GM18861 (cell line): ENCODE measurements at regions not wholly inside any gene's neighbourhood (a gene's known extent, or its start where the extent isn't known, plus 50 kb on each side); places are given as distances from the start of the nearest gene placed in this dataset.

Experiments used
- ATAC-seq: cut with Tn5 transposase; IDR thresholded peaks from one replicate; pipeline ENCODE4 v1.9.1; 2021; ENCODE audit not compliant: unreplicated experiment

DNA sequence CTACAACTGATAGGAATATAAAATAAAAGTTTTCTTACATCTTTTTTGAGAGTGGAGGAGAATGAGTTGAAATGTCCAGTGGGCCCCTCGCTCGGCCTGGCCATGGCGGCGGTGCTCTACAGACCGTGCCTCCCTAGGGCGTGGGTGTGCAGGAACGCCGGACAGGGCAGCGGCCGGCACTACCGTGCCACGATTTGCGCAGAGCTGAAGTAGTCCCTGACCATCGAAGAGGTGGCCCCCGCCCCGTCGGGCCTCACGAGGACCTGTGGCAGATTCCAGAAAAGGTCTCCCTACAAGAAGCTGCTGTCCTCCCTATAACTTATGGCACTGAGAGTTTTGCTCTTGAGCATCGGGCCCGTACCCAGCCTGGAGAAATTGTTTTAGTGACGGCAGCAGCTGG lies 228.9 kb upstream of the ARHGAP24 start:
- ATAC-seq: no peak

DNA sequence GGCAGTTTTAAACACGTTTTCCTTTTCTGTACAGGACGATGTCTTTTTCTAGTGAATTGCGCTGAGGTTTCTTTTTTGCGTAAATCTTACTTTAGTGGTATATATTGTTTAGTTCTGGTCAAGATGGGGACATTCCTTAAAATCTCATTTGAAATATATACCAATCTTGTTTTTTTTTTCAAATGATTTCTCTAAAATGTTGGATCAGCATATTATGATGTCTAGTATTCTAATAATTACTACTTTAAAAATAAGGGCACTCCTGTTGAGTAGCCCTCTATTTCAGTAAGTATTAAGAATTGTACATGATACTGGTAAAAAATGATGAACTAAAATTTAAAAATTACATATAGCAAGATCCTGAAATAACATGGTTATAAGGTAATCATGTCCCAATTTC lies 224.1 kb upstream of the ARHGAP24 start:
- no peak for ATAC-seq

DNA sequence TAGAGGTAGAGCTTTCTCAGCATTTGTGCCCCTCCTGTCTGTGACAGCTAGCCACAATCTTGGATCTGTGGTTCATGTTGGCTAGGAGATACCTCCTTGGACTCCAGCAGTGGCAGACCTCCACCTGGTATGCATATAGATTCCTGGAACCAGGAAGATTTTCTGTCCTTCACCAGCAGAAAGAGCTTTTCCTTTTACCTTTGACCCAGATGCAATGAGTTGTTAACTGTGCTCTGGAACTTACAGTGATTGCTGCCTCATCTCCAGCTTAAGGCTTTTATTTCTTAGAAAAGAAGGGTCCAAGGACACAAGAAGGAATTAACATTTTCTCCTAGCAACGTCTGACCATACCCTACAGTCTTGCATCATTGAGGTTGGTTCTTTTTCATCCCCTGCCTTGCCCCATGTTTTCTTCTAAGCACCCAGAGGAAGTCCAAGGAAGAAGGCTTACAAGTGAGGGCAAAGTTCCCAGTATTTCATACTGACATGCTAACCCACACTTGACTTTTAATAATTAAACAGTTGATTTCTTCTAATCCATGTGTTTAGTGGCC lies 217.1 kb upstream of the ARHGAP24 start:
- ATAC-seq: no peak

DNA sequence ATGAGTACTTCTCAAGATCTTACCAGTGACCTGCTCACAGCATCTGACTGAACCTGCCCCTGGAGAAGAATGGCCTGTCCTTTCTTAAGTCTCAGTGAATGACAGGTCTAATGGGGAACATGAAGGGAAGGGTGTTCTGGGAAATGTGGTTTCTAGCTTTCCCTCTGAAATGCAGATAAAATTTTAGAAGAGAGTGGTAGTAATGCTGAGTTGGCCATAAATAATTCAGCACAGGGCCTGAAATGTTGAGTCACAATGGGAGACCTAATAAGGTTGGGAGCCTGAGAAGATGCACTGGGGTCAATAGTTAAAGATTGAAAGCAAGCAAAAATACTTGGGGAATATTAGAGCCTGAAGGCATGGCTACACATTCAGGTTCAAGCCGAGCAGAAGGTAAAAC lies 214.9 kb upstream of the ARHGAP24 start:
- ATAC-seq: no peak

DNA sequence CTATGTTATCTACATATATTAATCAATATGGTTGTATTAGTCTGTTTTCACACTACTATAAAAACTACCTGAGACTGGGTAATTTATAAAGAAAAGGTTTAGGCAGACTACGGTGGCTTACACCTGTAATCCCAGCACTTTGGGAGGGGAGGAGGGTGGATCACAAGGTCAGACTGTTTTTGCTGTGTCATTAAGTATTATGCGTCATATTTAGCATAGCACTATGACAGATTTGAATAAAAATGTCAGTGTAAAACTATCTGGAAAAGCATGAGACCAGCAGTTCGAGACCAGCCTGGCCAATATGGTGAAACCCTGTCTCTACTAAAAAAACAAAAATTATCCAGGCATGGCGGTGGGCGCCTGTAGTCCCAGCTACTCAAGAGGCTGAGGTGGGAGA lies 209.7 kb upstream of the ARHGAP24 start:
- no peak for ATAC-seq

DNA sequence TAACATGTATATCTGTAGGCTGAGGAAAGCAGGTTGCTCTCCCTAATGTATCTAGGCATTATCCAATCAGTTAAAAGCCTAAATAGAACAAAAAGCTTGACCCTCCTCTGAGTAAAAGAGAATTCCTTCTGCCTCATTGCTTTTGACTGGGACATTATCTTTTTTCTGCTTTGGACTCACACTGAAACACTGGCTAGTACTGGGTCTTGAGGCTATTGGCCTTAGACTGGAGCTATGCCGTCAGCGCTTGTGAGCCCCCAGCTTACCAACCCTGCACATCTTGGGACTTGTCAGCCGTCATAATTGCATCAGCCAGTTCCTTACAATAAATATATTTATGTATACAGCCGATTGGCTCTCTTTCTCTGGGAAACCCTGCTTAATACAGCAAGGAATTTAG lies 206.8 kb upstream of the ARHGAP24 start:
- no peak for ATAC-seq

DNA sequence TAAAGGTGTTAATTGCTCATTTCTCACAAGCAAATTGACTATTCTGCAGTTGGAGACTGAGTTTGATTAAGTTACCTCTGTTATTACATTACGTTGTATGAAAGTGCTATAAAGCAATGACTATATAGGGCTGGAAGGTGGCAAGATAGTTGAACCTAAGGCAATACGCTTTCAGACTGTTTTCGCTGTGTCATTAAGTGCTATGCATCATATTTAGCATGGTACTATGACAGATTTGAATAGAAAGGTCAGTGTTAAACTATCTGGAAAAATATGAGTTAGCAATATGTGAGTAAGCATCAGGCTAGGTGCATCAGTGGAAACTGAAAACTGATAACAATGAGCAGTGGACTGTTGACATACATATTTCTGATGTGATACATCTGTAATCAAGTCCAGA lies 206.0 kb upstream of the ARHGAP24 start:
- no peak for ATAC-seq

DNA sequence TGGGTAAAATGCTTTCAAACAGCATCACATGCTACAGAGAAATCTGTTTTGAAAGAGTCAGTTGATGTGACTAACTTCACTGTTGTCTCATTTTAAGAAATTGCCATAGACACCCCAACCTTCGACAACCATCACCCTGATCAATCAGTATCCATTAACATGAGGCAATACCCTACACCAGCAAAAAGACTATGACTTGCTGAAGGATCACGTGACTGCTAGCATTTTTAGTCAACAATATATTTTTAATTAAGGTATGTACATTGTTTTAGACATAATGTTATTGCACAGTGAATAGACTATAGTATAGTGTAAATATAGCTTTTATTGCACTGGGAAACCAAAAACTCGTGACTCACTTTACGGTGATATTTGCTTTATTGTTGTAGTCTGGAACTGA lies 200.0 kb upstream of the ARHGAP24 start:
- no peak for ATAC-seq

DNA sequence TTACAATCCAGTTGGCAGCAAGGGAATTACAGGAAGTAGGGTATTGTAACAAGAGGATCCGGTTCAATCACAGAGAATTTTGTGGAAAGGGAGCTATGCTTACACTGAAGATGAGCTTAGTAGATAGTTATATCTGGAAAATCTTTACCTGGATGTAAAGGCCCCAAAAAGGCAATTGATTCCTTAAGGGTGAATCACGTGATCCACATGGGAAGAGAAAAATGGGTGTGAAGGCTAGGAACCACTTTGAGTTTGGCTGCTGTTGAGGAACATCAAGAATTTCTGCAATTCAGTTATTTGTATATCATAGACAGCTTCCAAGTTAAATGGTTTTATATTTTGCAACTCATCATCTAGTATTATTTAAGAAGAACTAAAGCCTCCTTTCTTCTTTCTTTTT lies 194.0 kb upstream of the ARHGAP24 start:
- ATAC-seq: no peak

DNA sequence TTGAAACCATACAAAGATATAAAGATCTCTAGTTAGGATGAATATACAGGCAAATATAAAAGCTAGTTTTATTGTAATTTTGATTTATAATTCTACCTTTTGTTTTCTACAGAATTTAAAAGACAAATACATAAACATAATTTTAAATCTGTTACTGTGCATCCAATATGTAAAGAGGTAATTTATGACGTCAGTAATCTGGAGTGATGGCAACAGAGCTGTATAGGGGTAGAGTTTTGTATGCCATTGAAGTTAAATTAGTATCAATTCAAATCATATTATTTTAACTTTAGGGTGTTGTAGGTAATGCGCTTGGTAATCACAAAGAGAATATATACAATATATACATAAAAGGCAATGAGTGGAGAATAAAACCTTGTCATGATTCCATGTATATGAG lies 183.7 kb upstream of the ARHGAP24 start:
- no peak for ATAC-seq

DNA sequence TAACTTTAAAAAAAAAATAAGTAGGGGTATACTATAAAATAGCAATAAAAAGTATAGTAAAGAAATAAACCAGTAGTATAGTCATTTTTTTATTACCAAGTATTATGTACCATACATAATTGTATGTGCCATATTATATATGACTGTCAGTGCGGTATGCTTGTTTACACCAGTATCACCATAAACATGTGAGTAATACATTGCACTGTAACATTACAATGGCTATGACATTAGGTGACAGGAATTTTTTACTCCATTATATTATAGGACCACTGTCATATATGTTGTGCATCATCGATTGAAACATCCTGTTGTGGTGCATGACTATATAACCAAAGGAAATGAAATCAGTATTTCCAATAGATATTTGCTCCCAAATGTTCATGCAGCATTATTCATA lies 176.9 kb upstream of the ARHGAP24 start:
- no peak for ATAC-seq

DNA sequence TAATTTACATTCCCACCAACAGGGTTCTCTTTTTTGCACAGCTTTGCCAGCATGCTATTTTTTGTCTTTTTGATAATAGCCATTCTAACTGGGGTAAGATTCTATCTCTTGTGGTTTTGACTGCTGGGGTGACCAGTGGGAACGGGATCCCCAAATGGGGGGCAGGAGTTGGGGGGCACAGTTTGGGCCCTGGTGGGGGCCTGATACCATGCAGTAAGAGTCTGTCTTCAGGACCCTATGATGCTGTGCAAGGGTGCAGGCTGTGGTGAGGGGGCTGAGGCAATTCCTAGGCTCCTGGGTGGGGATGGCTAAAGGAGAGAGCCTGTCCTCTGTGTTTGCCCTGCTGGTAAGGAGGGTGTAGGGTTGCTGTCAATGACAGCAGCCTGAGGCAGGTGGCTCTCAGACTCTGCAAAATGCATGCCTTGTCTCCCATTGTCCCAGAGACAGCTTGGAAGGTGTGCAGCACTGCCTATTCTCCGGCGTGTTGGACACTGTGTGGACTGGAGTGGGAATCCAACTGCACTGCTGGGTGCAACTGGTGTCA lies 172.7 kb upstream of the ARHGAP24 start:
- no peak for ATAC-seq

DNA sequence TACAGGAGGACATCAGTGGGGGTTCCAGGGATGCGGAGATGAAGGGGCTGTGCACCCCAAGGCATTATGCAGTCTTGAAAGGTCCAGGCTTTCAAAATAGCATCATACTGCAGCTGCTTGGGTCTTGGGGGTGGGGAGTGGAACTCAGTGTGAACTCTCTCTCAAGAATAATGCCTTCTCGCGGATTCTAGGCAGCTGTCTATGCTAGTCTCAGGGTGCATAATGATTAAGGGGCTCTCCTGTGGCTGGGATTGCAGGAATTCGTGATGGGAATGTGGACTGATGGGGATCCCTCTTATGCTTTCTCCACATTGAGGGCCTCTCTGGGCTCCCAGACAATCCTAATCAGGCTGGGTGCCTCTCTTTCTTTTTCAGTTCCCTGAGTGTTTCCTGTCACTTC lies 172.2 kb upstream of the ARHGAP24 start:
- ATAC-seq: no peak

DNA sequence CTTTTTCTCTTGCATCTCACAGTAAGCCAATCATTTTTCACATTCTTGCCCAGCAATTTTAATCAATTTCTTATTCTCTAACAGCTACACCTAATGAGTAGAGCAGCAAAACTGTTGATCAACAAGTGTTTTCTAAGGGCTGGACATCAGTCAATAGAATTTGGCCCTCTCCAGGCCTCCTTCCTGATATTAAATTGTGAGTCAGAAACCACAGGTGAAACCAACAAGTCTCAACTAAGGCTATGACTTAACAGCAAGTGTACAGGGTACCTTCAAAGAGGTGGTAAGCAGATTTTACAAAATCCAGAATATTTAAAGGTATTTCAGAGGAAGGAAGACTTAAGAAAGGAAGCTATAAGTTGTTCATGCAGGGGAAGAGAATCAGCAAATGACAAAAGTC lies 156.5 kb upstream of the ARHGAP24 start:
- no peak for ATAC-seq

DNA sequence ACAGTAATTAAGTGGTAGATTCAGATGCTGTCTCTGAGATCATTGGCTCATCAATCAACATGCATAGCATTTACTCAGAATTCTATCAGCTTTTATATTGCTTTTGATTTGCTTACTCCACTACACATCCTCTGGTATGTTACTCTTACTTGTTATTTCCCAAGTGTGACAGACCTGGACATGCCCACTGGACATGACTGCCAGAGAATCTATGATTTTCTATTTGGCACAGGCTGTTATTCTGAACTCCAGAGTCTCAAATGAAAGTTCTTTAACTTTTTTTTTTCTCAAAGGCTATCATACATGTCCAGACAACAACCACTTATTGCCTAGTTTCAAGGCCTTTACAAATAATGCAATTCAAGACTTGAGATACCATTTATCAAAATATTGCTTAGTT lies 116.1 kb upstream of the ARHGAP24 start:
- ATAC-seq: no peak

DNA sequence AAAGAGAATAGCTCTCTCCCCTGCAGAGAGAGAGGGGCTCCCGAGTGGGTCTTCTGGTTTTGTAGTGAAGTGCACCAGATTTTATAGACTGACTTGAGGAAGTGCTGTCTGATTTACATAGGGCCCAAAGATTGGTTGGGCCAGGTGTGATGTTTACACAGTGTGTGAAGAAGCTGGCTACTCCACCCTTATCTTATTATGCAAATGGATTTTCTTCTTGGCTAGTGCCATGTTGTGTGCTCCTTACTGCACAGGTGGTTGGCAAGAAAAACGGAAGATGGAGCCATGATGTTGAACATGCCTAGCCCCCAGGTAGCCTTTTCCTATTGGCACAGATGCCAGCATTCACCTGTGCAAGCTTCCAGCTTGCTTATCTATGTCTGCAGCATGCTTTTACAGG lies 112.4 kb upstream of the ARHGAP24 start:
- no peak for ATAC-seq

DNA sequence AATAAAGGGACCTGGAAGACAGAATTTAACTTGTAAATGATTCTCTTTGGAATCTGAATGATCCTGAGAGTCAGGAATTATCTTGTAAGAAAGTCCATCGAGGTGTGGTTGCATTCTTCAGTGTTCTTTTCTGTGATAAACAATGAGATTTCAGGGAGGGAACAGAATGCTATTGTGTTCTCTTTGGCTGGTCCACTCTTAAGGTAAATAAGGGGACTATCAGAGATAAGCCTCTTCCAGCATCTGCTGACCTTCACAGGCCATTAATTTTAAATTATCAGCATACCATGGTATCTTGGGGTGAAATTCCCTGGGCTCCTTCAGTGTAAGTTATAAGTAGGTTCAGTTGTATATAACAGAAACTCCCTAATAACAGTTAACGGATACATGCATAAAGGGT lies 107.1 kb upstream of the ARHGAP24 start:
- ATAC-seq: no peak

DNA sequence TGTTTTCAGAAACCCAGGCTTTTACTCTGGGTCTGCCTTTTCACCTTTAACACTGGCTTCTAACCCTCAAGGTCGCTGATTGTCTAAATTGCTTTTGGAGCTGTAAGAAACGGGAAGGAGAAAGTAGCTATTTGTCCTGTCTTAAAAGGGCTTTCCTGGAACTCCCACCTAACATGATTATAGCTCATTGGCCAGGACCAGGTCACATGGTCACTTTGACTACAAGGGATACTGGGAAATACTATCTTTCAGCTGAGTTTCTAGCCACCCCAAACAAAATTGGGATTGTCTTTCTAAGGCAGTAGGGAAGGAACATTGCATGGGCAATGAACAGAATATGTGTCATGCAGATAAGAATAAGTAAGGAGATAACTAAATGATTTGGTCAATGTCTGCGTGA lies 106.7 kb upstream of the ARHGAP24 start:
- ATAC-seq: no peak

DNA sequence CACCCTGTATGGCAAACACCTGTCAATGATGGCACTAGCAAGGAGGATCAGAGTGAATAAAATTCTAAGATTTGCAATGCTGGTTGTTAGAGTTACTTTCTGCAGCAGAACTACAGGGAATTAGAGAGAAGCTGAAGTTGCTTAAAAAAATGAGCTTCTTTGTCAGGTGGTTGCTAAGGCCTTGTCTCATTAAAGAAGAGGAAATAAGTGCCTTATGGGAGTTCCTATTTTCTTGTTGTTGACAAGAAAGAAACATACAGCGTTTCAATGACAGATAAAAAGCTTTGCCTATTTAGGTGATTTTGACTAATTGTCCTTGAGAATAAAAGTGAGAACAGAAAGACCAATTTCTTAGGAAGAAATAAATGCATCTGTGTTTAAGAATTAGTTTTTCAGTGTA lies 106.0 kb upstream of the ARHGAP24 start:
- no peak for ATAC-seq

DNA sequence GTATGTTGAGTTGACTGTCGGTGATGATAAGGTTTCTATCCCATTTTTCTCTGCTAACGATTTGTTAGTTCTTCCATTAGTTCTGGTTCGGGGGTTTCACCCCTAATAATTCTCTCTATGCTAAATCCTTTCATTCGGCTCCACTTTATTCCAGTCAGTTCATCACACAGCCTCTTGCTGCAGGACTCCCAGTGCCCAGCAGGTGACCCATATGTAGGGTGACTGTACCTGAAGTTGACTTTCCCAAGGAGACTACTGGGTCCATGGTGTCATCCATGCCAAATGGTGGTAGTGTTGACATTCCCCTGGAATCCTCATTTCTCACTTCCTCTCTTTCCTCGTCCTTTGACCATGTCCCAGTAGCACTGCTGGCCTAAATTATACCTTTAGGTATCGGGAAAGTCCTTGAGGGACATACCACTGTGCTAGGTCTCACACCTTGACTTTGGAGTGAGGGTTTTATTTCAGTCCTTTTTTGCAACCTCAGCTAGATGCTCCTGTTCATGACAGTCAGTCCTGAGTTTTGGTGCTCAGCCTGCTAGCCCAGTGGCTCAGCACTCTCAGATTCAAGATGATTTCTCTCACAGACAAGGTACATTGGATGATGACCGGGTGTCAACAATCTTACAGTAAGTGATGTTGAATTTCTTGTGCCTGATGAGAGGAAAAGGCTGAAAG lies 105.1 kb upstream of the ARHGAP24 start:
- no peak for ATAC-seq

DNA sequence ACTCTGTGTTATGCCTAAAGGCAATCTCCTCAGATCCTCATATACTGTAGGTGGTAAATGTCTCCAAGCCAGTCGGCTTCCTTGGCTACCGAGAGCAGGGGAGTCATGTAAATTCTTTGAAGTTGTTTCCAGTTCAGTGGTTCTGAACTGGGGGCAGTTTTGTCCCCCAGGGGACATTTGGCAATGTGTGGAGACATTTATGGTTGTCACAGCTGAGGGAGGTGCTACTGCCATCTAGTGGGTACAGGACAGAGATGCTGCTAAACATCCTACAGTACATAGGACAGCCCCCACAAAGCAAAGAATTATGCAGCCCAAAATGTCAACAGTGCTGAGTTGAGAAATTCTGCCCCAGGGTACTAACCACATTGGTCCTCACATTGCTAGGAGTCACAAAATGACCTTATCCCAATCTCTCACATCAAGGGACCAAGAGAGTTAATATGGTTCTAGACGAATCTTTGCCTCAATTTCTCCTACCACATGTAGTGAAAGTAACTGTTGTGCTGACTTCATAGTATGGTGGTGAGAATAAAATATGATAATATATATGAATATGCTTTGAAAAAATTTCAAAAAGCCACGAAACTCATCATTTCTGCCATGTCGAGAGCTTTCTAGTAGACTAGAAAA lies 104.4 kb upstream of the ARHGAP24 start:
- ATAC-seq: peak; percentile 91

DNA sequence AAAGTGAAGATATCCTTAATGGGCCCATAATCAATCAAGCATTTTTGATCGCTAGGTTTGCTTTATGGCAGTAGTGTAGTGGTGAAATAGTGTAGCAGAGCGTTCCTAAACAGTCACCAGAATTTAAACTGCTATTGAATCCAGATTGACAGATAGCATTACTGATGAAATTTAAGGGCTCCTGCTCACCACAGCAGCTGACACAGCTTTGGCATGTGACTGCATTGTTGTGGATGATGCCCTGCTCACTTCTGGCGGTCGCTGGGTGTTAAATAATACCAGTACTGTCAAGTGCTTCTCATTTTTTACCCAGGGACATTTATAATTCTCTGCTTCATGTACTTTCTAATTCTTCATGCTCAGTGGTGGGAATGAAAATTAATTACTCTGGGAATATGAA lies 102.0 kb upstream of the ARHGAP24 start:
- no peak for ATAC-seq

DNA sequence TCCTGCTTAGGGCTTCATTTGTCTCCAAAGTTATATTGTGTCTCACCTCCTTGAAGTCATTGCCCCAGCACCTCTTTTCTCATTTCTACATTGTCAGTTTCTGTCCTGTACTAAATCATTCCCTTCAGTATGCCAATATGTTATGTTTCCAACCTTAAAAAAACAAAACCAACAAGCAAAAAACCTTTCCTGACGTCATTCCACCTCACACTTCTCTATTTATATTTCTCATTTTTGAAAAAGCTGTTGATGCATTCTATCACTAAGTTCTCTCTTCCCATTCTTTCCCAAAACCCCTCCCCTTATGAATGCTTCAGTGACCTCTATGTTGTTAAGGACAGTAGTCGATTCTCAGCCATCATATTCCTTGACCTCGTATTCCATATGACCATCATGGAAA lies 98.7 kb upstream of the ARHGAP24 start:
- no peak for ATAC-seq
